Gastroesophageal sphincter (tissue), 4 donors: ENCODE measurements at regions not wholly inside any gene's neighbourhood (a gene's known extent, or its start where the extent isn't known, plus 50 kb on each side); places are given as distances from the start of the nearest gene placed in this dataset.
"Not testable (repeated sequence)": the region's sequence is repeated elsewhere in the genome, so short reads cannot be mapped to it uniquely, and the experiment has no call there.

ENCODE experiments used
- ATAC-seq: fragments of 150-250 bp; one replicate; pipeline ENCODE4 v1.9.1; 2016; ENCODE audit warnings: mild to moderate bottlenecking, moderate library complexity
- H3K27ac ChIP-seq, 4 donors: fragments of 200-600 bp; sonication (generic) in 3 of 4; 1 replicate in 3 of 4; 2 replicates in 1 of 4; pipeline ENCODE4 v1.5.1; 2016 to 2019
- H3K27me3 ChIP-seq: fragments of 200-600 bp; sonication (generic); one replicate; pipeline ENCODE4 v1.5.1; 2019
- H3K36me3 ChIP-seq, 2 donors: fragments of 200-600 bp; sonication (generic); one replicate each; pipeline ENCODE4 v1.5.1; 2019; ENCODE audit warnings: control low read depth in 1 of 2
- H3K4me1 ChIP-seq, 3 donors: fragments of 200-600 bp; sonication (generic); 1 replicate in 2 of 3; 2 replicates in 1 of 3; pipeline ENCODE4 v1.5.1; 2016 to 2019; ENCODE audit warnings: control low read depth in 2 of 3
- H3K4me3 ChIP-seq, 2 donors: fragments of 200-600 bp; sonication (generic); one replicate each; pipeline ENCODE4 v1.5.1; 2019; ENCODE audit warnings: mild to moderate bottlenecking in 1 of 2, moderate library complexity in 1 of 2
- H3K9me3 ChIP-seq, 3 donors: fragments of 200-600 bp; sonication (generic); one replicate each; pipeline ENCODE4 v1.5.1; 2017 to 2019; ENCODE audit warnings: control low read depth in 2 of 3
- CTCF ChIP-seq, 4 experiments: fragments of 200-600 bp in 2 of 4; fragments of 450-650 bp in 2 of 4; sonication (generic) in 1 of 4; IDR thresholded peaks; one replicate each; pipeline ENCODE4 v1.5.1; 2017 to 2019; ENCODE audit warnings: antibody characterized with exemption in 4 of 4, mild to moderate bottlenecking in 2 of 4, moderate library complexity in 2 of 4
- EP300 ChIP-seq: sonication (generic); formaldehyde crosslinking; IDR thresholded peaks from one replicate; pipeline ENCODE4 v1.6.1; 2017; ENCODE audit warnings: antibody characterized with exemption, mild to moderate bottlenecking
- POLR2A ChIP-seq, 2 donors: fragments of 450-650 bp; IDR thresholded peaks; one replicate each; pipeline ENCODE4 v1.6.1; 2017; ENCODE audit warnings: antibody characterized with exemption in 2 of 2, mild to moderate bottlenecking in 2 of 2, moderate library complexity in 1 of 2
- POLR2AphosphoS5 ChIP-seq: sonication (generic); formaldehyde crosslinking; IDR thresholded peaks from one replicate; pipeline ENCODE4 v1.6.1; 2017; ENCODE audit warnings: antibody characterized with exemption
- WGBS, 2 donors: methylation state at CpG; one replicate each; pipeline ENCODE4 v1.1.5; 2018; ENCODE audit warnings: low coverage in 1 of 2; 5-methylcytosine and 5-hydroxymethylcytosine counted together

- Histone ChIP-seq H3K36me3 (no peaks in the 10 kb centered on the region), H3K4me3 (no peak overlapping the region), H3K9me3 (peaks cover 0 to 36% (median 0%) of the 10 kb centered on the region in 3 donors), H3K27me3 (no peaks in the 10 kb centered on the region), H3K27ac (no peak overlapping the region), H3K4me1 (no peaks in the 10 kb centered on the region)
- no CpG with 5 or more reads among the region's 8 CpGs for WGBS, 2 donors
- TF ChIP-seq EP300 (no peak), POLR2A (IDR thresholded peaks at IDR 0.05) (no peak), CTCF (IDR thresholded peaks at IDR 0.05) (no peak), POLR2AphosphoS5 (no peak)
- ATAC-seq, result no peak
These were observed 144.3 kb downstream of the KBTBD8 start for GRCh38 chr3:67142432-67142831.

- 52 to 60% methylated on average over 2 of the region's 2 CpGs for WGBS, 2 donors
- no peak for ATAC-seq
- TF ChIP-seq POLR2AphosphoS5 (no peak), CTCF (IDR thresholded peaks at IDR 0.05) (no peak), POLR2A (IDR thresholded peaks at IDR 0.05) (no peak), EP300 (no peak)
These were observed 147.6 kb downstream of the KBTBD8 start for GRCh38 chr3:67145738-67146137.

GRCh38 chr3:67154429-67154828, 156.3 kb downstream of the KBTBD8 start:
- Histone ChIP-seq H3K4me1 (no peaks in the 10 kb centered on the region), H3K27ac (no peak overlapping the region), H3K36me3 (no peaks in the 10 kb centered on the region), H3K9me3 (peaks cover 0 to 19% (median 0%) of the 10 kb centered on the region in 3 donors), H3K4me3 (no peak overlapping the region), H3K27me3 (no peaks in the 10 kb centered on the region)
- no CpG with 5 or more reads among the region's 8 CpGs for WGBS, 2 donors
- no peak for TF ChIP-seq EP300
- no peak for TF ChIP-seq POLR2A (IDR thresholded peaks at IDR 0.05)
- TF ChIP-seq POLR2AphosphoS5, result no peak
- no peak for TF ChIP-seq CTCF (IDR thresholded peaks at IDR 0.05)
- ATAC-seq, result no peak

More at GRCh38 chr3:67145738-67146137, 147.6 kb downstream of the KBTBD8 start:
- H3K36me3 ChIP-seq, result no peaks in the 10 kb centered on the region
- no peaks in the 10 kb centered on the region for H3K27me3 ChIP-seq
- no peak overlapping the region for H3K4me3 ChIP-seq
- peaks cover 0 to 23% (median 0%) of the 10 kb centered on the region in 3 donors for H3K9me3 ChIP-seq
- H3K4me1 ChIP-seq, result no peaks in the 10 kb centered on the region
- H3K27ac ChIP-seq, result no peak overlapping the region

GRCh38 chr3:67167481-67167880, 169.4 kb downstream of the KBTBD8 start:
- H3K36me3 ChIP-seq, result no peaks in the 10 kb centered on the region
- no peak for ATAC-seq
- WGBS, 2 donors, result 2 to 14% methylated on average over 3 of the region's 3 CpGs
- no peaks in the 10 kb centered on the region for H3K4me1 ChIP-seq
- H3K27ac ChIP-seq, result no peak overlapping the region
- no peaks in the 10 kb centered on the region for H3K9me3 ChIP-seq
- H3K4me3 ChIP-seq, result no peak overlapping the region
- TF ChIP-seq CTCF (IDR thresholded peaks at IDR 0.05), result no peak
- TF ChIP-seq POLR2A (IDR thresholded peaks at IDR 0.05), result no peak
- TF ChIP-seq POLR2AphosphoS5, result no peak
- TF ChIP-seq EP300, result no peak
- no peaks in the 10 kb centered on the region for H3K27me3 ChIP-seq

DNA sequence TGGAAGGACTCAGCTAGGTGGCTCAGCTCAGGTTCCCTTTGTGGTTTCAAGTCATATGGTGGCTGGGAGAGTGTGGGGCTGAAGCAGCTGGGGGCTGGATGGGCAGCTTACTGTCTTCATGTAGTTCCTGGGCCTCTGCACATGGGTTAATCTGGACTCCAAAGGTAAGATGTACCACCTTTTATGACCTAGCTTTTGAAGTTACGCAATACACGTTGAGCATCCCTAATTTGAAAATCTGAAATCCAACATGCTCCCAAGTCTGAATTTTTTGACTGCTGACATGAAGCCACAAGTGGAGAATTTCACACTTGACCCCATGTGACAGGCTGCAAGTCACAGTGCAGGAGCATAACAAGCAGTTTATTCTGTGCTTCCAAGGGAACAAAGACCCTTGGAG, 173.7 kb downstream of the KBTBD8 start:
- H3K4me3 ChIP-seq, result no peak overlapping the region
- peaks cover 0 to 25% (median 0%) of the 10 kb centered on the region in 3 donors for H3K9me3 ChIP-seq
- no peak for TF ChIP-seq EP300
- TF ChIP-seq CTCF (IDR thresholded peaks at IDR 0.05), result no peak
- no peak for TF ChIP-seq POLR2A (IDR thresholded peaks at IDR 0.05)
- TF ChIP-seq POLR2AphosphoS5, result no peak
- no peaks in the 10 kb centered on the region for H3K36me3 ChIP-seq
- no peak overlapping the region for H3K27ac ChIP-seq
- H3K4me1 ChIP-seq, result no peaks in the 10 kb centered on the region
- WGBS, 2 donors, result 86 to 90% methylated on average over 2 of the region's 2 CpGs
- ATAC-seq, result no peak
- no peaks in the 10 kb centered on the region for H3K27me3 ChIP-seq

- H3K36me3 ChIP-seq, H3K27ac ChIP-seq, H3K4me1 ChIP-seq, H3K27me3 ChIP-seq, ATAC-seq, H3K4me3 ChIP-seq: not testable (repeated sequence)
- 79 to 82% methylated on average over 2 to 3 of the region's 3 CpGs for WGBS, 2 donors
- peaks cover 0 to 27% (median 0%) of the 10 kb centered on the region in 3 donors for H3K9me3 ChIP-seq
These were observed 175.0 kb downstream of the KBTBD8 start for GRCh38 chr3:67173130-67173529.
